ENCODE measurements at regions not wholly inside any gene's neighbourhood (a gene's known extent, or its start where the extent isn't known, plus 50 kb on each side); places are given as distances from the start of the nearest gene placed in this dataset.

GRCh38 chr9:84419031-84419602 is 78.6 kb upstream of the SLC28A3 start:
- no peak for DNase-seq (ENCODE audit: extremely low spot score)
- ChIA-PET CTCF (interaction anchor here (0.8 to 1.9 kb wide), 2 partner anchors 12 to 13 kb away, joined by 3 to 4 read pairs; no protein-coding TSS in a partner anchor), POLR2A (no interaction called here)
- TF ChIP-seq CTCF (IDR thresholded peaks at IDR 0.05; ENCODE audit: control extremely low read depth, extremely low read depth, low read depth, missing control alignments): no peak

GRCh38 chr9:84424931-84425330 is 84.4 kb upstream of the SLC28A3 start:
- TF ChIP-seq CTCF (IDR thresholded peaks at IDR 0.05; ENCODE audit: control extremely low read depth, extremely low read depth, low read depth, missing control alignments): no peak
- ChIA-PET CTCF (no interaction called here), POLR2A (no interaction called here)
- DNase-seq (ENCODE audit: extremely low spot score): no peak

GRCh38 chr9:84432746-84433145 is 92.2 kb upstream of the SLC28A3 start:
- ChIA-PET CTCF (interaction anchor here (1.8 kb wide), 1 partner anchor 16 kb away, joined by 4 read pairs; no protein-coding TSS in a partner anchor), POLR2A (no interaction called here)

GRCh38 chr9:84435902-84436301 is 95.3 kb upstream of the SLC28A3 start:
- no peak for DNase-seq (ENCODE audit: extremely low spot score)
- TF ChIP-seq CTCF (IDR thresholded peaks at IDR 0.05; ENCODE audit: control extremely low read depth, extremely low read depth, low read depth, missing control alignments): no peak
- ChIA-PET POLR2A (no interaction called here), CTCF (no interaction called here)

More at GRCh38 chr9:84432746-84433145, 92.2 kb upstream of the SLC28A3 start:
- no peak for DNase-seq (ENCODE audit: extremely low spot score)
- TF ChIP-seq CTCF (IDR thresholded peaks at IDR 0.05; ENCODE audit: control extremely low read depth, extremely low read depth, low read depth, missing control alignments): no peak

GRCh38 chr9:84436386-84437109 is 96.0 kb upstream of the SLC28A3 start:
- no peak for DNase-seq (ENCODE audit: extremely low spot score)
- POLR2A ChIA-PET: no interaction called here
- CTCF ChIA-PET: interaction anchor here (1.4 kb wide), 1 partner anchor 10 kb away, joined by 3 read pairs; no protein-coding TSS in a partner anchor
- no peak for TF ChIP-seq CTCF (IDR thresholded peaks at IDR 0.05; ENCODE audit: control extremely low read depth, extremely low read depth, low read depth, missing control alignments)

GRCh38 chr9:84438391-84438790 is 97.8 kb upstream of the SLC28A3 start:
- no peak for DNase-seq (ENCODE audit: extremely low spot score)
- CTCF ChIA-PET: no interaction called here
- POLR2A ChIA-PET: no interaction called here
- no peak for TF ChIP-seq CTCF (IDR thresholded peaks at IDR 0.05; ENCODE audit: control extremely low read depth, extremely low read depth, low read depth, missing control alignments)

Measured in GM10248 (cell line).